ENCODE measurements at regions not wholly inside any gene's neighbourhood (a gene's known extent, or its start where the extent isn't known, plus 50 kb on each side); places are given as distances from the start of the nearest gene placed in this dataset.
"Not testable (repeated sequence)": the region's sequence is repeated elsewhere in the genome, so short reads cannot be mapped to it uniquely, and the experiment has no call there.

- not testable (repeated sequence) for H3K27ac ChIP-seq
Observed at GRCh38 chr1:147348592-147348991, 106.1 kb downstream of the CHD1L start.

- no peak overlapping the region for H3K27ac ChIP-seq
- TF ChIP-seq ZFX (IDR thresholded peaks at IDR 0.05; ENCODE audit: borderline replicate concordance) (no peak), CTCF (IDR thresholded peaks at IDR 0.05) (no peak)
Observed at GRCh38 chr1:147349533-147349932, 107.0 kb downstream of the CHD1L start.

GRCh38 chr1:147351140-147351835, 108.8 kb downstream of the CHD1L start:
- no peak overlapping the region for H3K27ac ChIP-seq
- TF ChIP-seq ZFX (IDR thresholded peaks at IDR 0.05; ENCODE audit: borderline replicate concordance): no peak

GRCh38 chr1:147377263-147378246, 135.1 kb downstream of the CHD1L start:
- TF ChIP-seq CTCF (IDR thresholded peaks at IDR 0.05) (no peak), ZFX (IDR thresholded peaks at IDR 0.05; ENCODE audit: borderline replicate concordance) (no peak)

GRCh38 chr1:147379889-147380288, 137.4 kb downstream of the CHD1L start:
- no peak for TF ChIP-seq ZFX (IDR thresholded peaks at IDR 0.05; ENCODE audit: borderline replicate concordance)
- no peak for TF ChIP-seq CTCF (IDR thresholded peaks at IDR 0.05)
- H3K27ac ChIP-seq: no peak overlapping the region

More at GRCh38 chr1:147377263-147378246, 135.1 kb downstream of the CHD1L start:
- no peak overlapping the region for H3K27ac ChIP-seq

GRCh38 chr1:147384804-147385203, 142.3 kb downstream of the CHD1L start:
- TF ChIP-seq ZFX (IDR thresholded peaks at IDR 0.05; ENCODE audit: borderline replicate concordance): no peak
- TF ChIP-seq CTCF (IDR thresholded peaks at IDR 0.05): no peak
- no peak overlapping the region for H3K27ac ChIP-seq

GRCh38 chr1:147388969-147389368, 146.5 kb downstream of the CHD1L start:
- H3K27ac ChIP-seq: no peak overlapping the region

More at GRCh38 chr1:147388969-147389368, 146.5 kb downstream of the CHD1L start:
- no peak for TF ChIP-seq CTCF (IDR thresholded peaks at IDR 0.05)
- no peak for TF ChIP-seq ZFX (IDR thresholded peaks at IDR 0.05; ENCODE audit: borderline replicate concordance)
